LNCAP (cell line): ENCODE measurements at regions not wholly inside any gene's neighbourhood (a gene's known extent, or its start where the extent isn't known, plus 50 kb on each side); places are given as distances from the start of the nearest gene placed in this dataset.

Source experiments
- CTCF ChIP-seq: fragments of 450-650 bp; IDR thresholded peaks from 2 replicates; pipeline ENCODE4 v1.5.1; 2017; ENCODE audit warnings: mild to moderate bottlenecking

GRCh38 chr12:126384026-126384564 is 1318.9 kb downstream of the AACS start:
- no peak for TF ChIP-seq CTCF

- no peak for TF ChIP-seq CTCF
Measured at GRCh38 chr12:126385785-126386184, 1320.5 kb downstream of the AACS start.

GRCh38 chr12:126389220-126389841 is 1324.1 kb downstream of the AACS start:
- no peak for TF ChIP-seq CTCF

GRCh38 chr12:126389961-126390360 is 1324.7 kb downstream of the AACS start:
- TF ChIP-seq CTCF: no peak

- no peak for TF ChIP-seq CTCF
Measured at GRCh38 chr12:126390969-126391566, 1325.8 kb downstream of the AACS start.

- no peak for TF ChIP-seq CTCF
Measured at GRCh38 chr12:126396536-126396935, 1331.3 kb downstream of the AACS start.

- no peak for TF ChIP-seq CTCF
Measured at GRCh38 chr12:126397071-126397581, 1331.9 kb downstream of the AACS start.
